ENCODE measurements at regions not wholly inside any gene's neighbourhood (a gene's known extent, or its start where the extent isn't known, plus 50 kb on each side); places are given as distances from the start of the nearest gene placed in this dataset.
"Not testable (repeated sequence)": the region's sequence is repeated elsewhere in the genome, so short reads cannot be mapped to it uniquely, and the experiment has no call there.

GRCh38 chr2:111618978-111619902 is 264.8 kb downstream of the ANAPC1 start:
- no peak overlapping the region for H3K4me3 ChIP-seq (replicated peaks; ENCODE audit: low read depth, low read length)
- no peak for DNase-seq (ENCODE audit: extremely low read depth, low read depth)
- TF ChIP-seq, protein P1, sequence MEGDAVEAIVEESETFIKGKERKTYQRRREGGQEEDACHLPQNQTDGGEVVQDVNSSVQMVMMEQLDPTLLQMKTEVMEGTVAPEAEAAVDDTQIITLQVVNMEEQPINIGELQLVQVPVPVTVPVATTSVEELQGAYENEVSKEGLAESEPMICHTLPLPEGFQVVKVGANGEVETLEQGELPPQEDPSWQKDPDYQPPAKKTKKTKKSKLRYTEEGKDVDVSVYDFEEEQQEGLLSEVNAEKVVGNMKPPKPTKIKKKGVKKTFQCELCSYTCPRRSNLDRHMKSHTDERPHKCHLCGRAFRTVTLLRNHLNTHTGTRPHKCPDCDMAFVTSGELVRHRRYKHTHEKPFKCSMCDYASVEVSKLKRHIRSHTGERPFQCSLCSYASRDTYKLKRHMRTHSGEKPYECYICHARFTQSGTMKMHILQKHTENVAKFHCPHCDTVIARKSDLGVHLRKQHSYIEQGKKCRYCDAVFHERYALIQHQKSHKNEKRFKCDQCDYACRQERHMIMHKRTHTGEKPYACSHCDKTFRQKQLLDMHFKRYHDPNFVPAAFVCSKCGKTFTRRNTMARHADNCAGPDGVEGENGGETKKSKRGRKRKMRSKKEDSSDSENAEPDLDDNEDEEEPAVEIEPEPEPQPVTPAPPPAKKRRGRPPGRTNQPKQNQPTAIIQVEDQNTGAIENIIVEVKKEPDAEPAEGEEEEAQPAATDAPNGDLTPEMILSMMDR (IDR thresholded peaks at IDR 0.05; ENCODE audit: low read depth, low read length, missing control alignments): no peak

DNA sequence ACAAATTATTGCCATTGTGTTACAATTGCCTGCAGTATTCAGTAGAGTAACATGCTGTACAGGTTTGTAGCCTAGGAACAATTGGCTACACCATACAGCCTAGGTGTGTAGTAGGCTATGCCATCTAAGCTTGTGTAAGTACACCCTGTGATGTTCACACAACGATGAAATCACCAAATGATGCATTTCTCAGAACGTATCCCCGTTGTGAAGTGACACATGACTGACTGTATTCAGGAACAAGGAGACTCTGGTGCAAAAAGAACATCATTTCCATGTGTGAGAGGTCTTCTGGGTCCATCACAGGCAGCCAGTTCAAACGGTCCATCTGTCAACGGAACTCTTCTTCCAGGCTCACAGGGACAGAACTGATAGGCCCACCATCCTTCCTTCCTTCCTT is 263.7 kb downstream of the ANAPC1 start:
- TF ChIP-seq, protein P1 (IDR thresholded peaks at IDR 0.05; ENCODE audit: low read depth, low read length, missing control alignments): no peak
- DNase-seq (ENCODE audit: extremely low read depth, low read depth): no peak
- H3K4me3 ChIP-seq (replicated peaks; ENCODE audit: low read depth, low read length): no peak overlapping the region

DNA sequence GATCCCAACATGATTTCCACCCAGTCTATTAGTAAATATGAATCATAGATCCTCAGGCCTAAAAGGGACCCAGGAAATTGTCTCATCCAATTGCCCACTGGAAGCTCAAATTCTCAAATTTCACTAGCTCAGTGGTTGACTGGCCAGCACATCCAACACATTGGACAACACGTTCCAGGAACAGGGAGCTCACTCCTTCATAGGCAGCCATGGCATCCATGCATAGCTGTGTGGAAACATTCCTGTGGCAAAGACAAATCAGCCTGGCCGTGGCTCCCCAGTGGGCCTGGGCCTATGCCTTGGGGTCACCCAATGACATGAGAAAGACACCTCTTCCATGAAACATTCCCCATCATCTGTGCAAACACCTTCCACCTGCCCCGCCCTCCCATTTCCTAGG is 261.1 kb downstream of the ANAPC1 start:
- DNase-seq (ENCODE audit: extremely low read depth, low read depth): no peak
- TF ChIP-seq, protein P1 (IDR thresholded peaks at IDR 0.05; ENCODE audit: low read depth, low read length, missing control alignments): no peak
- H3K4me3 ChIP-seq (replicated peaks; ENCODE audit: low read depth, low read length): no peak overlapping the region

GRCh38 chr2:111623380-111623779 is 260.6 kb downstream of the ANAPC1 start:
- no peak for DNase-seq (ENCODE audit: extremely low read depth, low read depth)
- H3K4me3 ChIP-seq (replicated peaks; ENCODE audit: low read depth, low read length): no peak overlapping the region

GRCh38 chr2:111624411-111625156 is 259.4 kb downstream of the ANAPC1 start:
- TF ChIP-seq, protein P1 (IDR thresholded peaks at IDR 0.05; ENCODE audit: low read depth, low read length, missing control alignments): no peak
- no peak for DNase-seq (ENCODE audit: extremely low read depth, low read depth)
- no peak overlapping the region for H3K4me3 ChIP-seq (replicated peaks; ENCODE audit: low read depth, low read length)

More at GRCh38 chr2:111623380-111623779, 260.6 kb downstream of the ANAPC1 start:
- TF ChIP-seq, protein P1 (IDR thresholded peaks at IDR 0.05; ENCODE audit: low read depth, low read length, missing control alignments): no peak

DNA sequence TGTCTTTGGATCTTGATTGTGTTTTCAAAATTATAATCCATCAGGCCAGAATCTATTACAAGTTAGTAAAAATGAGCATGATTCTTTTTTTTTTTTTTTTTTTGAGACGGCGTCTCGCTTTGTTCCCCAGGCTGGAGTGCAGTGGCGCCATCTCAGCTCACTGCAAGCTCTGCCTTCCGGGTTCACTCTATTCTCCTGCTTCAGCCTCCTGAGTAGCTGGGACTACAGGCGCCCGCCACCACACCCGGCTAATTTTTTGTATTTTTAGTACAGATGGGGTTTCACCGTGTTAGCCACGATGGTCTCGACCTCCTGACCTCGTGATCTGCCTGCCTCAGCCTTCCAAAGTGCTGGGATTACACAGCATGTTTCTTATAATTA is 258.8 kb downstream of the ANAPC1 start:
- DNase-seq (ENCODE audit: extremely low read depth, low read depth); H3K4me3 ChIP-seq (replicated peaks; ENCODE audit: low read depth, low read length): not testable (repeated sequence)
